K562 (cell line): ENCODE measurements at regions not wholly inside any gene's neighbourhood (a gene's known extent, or its start where the extent isn't known, plus 50 kb on each side); places are given as distances from the start of the nearest gene placed in this dataset.

Source experiments
- LARP7 ChIP-seq: fragments of 450-650 bp; IDR thresholded peaks from 2 replicates; pipeline ENCODE4 v1.6.1; 2016
- STAT5B ChIP-seq: fragments of 250-450 bp; sonication (Bioruptor Pico); IDR thresholded peaks from 2 replicates; pipeline ENCODE4 v1.8.0; 2021; ENCODE audit warnings: mild to moderate bottlenecking, inconsistent platforms
- ZNF184 ChIP-seq: sonication (generic); formaldehyde crosslinking; IDR thresholded peaks from 2 replicates; pipeline ENCODE4 v1.5.0; 2020; ENCODE audit warnings: missing genetic modification reagents
- ZNF778 ChIP-seq: fragments of 450-650 bp; formaldehyde crosslinking; IDR thresholded peaks from 2 replicates; pipeline ENCODE4 v1.4.0; 2020; ENCODE audit warnings: mild to moderate bottlenecking, moderate library complexity
- TF ChIP-seq, protein P1 (sequence below), 2 experiments: fragments of 450-650 bp in 1 of 2; IDR thresholded peaks; 2 replicates each; pipeline ENCODE4 v1.6.1; 2011 to 2017; ENCODE audit warnings: low read depth in 2 of 2, antibody characterized with exemption in 1 of 2, borderline replicate concordance in 1 of 2, low read length in 1 of 2, mild to moderate bottlenecking in 1 of 2, mixed read lengths in 1 of 2; ENCODE audit not compliant: control insufficient read depth in 1 of 2
- TF ChIP-seq, protein P2 (sequence below): fragments of 250-450 bp; sonication (Bioruptor Pico); IDR thresholded peaks from 2 replicates; pipeline ENCODE4 v1.9.0; 2021; ENCODE audit warnings: mild to moderate bottlenecking, inconsistent platforms
- TF ChIP-seq, protein P3 (sequence below): fragments of 250-450 bp; sonication (Bioruptor Pico); IDR thresholded peaks from 2 replicates; pipeline ENCODE4 v1.8.0; 2022; ENCODE audit warnings: inconsistent platforms, mild to moderate bottlenecking, moderate library complexity, borderline replicate concordance

DNA sequence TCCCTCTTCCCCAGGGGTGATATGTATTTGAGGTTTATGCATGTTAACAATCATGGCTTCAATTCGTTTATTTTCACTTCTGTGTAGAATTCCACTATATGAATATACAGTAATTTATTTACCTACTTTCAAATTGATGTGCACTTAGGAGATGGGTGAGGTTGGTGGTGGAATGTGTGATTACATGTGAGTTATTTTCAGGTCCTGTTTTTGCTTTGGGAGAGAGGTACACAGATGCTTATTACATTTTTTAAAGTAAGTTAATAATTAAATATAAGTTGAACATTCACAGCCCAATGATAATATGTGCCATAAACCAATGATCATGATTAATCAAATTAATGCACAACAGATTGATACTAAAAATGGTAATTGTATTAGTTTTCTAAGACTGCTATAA is 79.5 kb downstream of the SPRY1 start (continued):
- TF ChIP-seq, protein P1, sequence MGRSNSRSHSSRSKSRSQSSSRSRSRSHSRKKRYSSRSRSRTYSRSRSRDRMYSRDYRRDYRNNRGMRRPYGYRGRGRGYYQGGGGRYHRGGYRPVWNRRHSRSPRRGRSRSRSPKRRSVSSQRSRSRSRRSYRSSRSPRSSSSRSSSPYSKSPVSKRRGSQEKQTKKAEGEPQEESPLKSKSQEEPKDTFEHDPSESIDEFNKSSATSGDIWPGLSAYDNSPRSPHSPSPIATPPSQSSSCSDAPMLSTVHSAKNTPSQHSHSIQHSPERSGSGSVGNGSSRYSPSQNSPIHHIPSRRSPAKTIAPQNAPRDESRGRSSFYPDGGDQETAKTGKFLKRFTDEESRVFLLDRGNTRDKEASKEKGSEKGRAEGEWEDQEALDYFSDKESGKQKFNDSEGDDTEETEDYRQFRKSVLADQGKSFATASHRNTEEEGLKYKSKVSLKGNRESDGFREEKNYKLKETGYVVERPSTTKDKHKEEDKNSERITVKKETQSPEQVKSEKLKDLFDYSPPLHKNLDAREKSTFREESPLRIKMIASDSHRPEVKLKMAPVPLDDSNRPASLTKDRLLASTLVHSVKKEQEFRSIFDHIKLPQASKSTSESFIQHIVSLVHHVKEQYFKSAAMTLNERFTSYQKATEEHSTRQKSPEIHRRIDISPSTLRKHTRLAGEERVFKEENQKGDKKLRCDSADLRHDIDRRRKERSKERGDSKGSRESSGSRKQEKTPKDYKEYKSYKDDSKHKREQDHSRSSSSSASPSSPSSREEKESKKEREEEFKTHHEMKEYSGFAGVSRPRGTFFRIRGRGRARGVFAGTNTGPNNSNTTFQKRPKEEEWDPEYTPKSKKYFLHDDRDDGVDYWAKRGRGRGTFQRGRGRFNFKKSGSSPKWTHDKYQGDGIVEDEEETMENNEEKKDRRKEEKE (IDR thresholded peaks at IDR 0.05; ENCODE audit: borderline replicate concordance in 1 of 2, control insufficient read depth in 1 of 2, low read depth in 2 of 2, low read length in 1 of 2): no peak
- TF ChIP-seq LARP7 (no peak), ZNF778 (CRISPR knock-in tag) (no peak), STAT5B (no peak), ZNF184 (no peak)
- TF ChIP-seq, protein P2, sequence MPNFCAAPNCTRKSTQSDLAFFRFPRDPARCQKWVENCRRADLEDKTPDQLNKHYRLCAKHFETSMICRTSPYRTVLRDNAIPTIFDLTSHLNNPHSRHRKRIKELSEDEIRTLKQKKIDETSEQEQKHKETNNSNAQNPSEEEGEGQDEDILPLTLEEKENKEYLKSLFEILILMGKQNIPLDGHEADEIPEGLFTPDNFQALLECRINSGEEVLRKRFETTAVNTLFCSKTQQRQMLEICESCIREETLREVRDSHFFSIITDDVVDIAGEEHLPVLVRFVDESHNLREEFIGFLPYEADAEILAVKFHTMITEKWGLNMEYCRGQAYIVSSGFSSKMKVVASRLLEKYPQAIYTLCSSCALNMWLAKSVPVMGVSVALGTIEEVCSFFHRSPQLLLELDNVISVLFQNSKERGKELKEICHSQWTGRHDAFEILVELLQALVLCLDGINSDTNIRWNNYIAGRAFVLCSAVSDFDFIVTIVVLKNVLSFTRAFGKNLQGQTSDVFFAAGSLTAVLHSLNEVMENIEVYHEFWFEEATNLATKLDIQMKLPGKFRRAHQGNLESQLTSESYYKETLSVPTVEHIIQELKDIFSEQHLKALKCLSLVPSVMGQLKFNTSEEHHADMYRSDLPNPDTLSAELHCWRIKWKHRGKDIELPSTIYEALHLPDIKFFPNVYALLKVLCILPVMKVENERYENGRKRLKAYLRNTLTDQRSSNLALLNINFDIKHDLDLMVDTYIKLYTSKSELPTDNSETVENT (CRISPR knock-in tag): no peak
- TF ChIP-seq, protein P3, sequence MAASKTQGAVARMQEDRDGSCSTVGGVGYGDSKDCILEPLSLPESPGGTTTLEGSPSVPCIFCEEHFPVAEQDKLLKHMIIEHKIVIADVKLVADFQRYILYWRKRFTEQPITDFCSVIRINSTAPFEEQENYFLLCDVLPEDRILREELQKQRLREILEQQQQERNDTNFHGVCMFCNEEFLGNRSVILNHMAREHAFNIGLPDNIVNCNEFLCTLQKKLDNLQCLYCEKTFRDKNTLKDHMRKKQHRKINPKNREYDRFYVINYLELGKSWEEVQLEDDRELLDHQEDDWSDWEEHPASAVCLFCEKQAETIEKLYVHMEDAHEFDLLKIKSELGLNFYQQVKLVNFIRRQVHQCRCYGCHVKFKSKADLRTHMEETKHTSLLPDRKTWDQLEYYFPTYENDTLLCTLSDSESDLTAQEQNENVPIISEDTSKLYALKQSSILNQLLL: no peak
